SIG-M5 treated with dmso at 0.1 percent for 504 hours (cell line): ENCODE measurements at regions not wholly inside any gene's neighbourhood (a gene's known extent, or its start where the extent isn't known, plus 50 kb on each side); places are given as distances from the start of the nearest gene placed in this dataset.
"Not testable (repeated sequence)": the region's sequence is repeated elsewhere in the genome, so short reads cannot be mapped to it uniquely, and the experiment has no call there.

Experiments used
- DNase-seq: peaks from one replicate; lab custom pipeline; 2025; ENCODE audit not compliant: unreplicated experiment; lab: John Stamatoyannopoulos, UW

DNA sequence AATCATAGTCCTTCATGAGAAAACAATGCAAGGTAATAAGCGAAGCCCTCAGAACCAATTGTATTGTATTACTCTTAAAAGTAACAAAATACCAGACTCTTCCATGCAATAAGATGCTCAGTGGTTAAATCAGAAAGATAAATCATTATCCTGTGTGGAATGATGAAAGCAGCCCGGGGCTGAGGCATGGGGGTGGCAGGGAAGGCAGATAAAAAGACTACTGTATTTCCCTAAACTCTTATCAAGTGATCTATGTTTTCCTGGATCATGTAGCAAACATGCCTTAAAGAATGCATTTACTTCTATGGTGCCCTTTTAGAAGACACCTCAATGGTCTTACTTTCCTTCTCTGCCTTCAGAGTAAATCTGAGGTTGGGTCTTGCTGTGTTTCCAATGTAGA is 105.6 kb upstream of the DAPK1 start:
- DNase-seq, result no peak

DNA sequence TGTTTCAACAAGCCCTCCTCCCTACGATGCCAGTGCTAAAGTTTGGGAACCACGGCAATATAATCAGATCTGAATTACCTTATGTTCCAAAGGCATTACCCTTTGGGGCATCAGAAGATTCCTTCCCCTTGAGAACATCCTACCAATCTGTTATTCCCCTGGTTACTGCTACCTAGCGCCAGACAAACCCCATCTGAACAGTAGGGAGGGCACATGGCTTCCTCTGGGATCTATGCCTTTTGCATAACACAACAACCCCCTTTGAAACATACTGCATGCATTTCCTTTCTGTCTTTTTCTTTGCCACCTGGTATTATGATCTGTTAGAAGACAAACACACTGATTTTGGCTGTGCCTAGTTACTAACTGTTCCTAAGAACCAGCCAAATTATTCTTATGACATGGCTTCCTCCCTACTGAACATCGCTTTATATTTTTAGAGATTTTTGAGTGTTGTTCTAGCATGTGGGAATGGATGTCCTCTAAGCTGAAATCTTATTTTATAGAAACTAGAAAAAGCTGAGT is 103.9 kb upstream of the DAPK1 start:
- no peak for DNase-seq

- no peak for DNase-seq
Observed at GRCh38 chr9:87395804-87396479, 101.7 kb upstream of the DAPK1 start.

DNA sequence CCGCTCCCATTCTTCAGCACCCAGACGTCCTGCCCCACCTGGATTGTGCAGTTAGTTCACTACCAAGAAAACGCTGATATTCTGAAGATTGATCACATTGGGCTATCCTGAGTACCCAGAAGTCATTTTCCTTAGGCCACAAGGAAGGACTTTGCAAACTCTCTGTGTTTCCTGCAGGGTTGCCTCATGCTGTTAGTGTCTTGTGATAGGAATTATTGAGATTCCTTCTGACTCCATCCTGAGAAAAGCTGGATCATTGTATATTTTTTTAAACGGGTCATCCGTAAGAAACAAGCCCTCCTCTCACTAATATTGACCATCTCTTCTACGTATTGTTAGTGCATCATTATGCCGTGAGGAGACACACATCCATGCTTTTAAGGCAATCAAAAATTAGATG is 96.0 kb upstream of the DAPK1 start:
- no peak for DNase-seq

- DNase-seq, result no peak
Observed at GRCh38 chr9:87402537-87402936, 95.1 kb upstream of the DAPK1 start.

DNA sequence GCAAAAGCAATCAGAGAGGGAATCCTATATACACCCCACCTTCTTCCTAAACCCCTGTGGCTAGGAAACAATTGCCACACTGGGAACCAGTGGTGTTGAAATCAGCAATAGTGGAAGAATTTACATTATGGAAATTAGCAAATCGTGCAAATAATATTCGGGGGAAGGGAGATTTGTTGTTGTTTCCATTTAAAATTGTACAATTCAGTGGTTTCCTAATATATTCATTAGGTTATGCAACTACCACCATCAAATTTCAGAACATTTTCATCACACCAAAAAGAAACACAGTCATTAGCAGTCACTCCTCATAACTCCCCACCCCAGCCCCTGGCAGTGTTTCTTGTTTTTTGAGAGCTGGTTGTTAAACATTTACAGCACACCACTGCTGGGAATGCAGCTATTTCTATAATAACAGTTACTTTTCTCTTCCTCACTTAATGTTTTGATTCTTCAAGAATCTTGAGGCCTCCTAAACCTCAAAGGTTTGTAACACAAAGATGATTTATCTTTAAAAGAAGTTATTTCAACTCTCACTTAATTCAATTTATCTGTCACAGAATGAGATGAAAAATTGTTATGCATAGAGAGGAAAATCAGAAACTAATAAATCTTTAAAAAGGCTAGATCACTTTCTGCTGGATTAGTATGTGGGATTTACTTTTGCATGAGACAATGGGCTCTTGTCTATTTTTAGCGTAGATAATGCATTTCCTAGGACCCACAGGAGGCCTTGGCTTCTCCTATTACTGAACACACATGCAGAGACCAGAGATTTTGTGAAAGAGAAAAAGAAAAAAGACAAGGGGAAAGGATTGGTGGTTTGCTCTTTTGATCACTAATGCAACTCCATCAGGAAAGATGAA is 91.8 kb upstream of the DAPK1 start:
- no peak for DNase-seq

GRCh38 chr9:87406543-87407166 is 91.0 kb upstream of the DAPK1 start:
- DNase-seq, result peak; percentile 41

DNA sequence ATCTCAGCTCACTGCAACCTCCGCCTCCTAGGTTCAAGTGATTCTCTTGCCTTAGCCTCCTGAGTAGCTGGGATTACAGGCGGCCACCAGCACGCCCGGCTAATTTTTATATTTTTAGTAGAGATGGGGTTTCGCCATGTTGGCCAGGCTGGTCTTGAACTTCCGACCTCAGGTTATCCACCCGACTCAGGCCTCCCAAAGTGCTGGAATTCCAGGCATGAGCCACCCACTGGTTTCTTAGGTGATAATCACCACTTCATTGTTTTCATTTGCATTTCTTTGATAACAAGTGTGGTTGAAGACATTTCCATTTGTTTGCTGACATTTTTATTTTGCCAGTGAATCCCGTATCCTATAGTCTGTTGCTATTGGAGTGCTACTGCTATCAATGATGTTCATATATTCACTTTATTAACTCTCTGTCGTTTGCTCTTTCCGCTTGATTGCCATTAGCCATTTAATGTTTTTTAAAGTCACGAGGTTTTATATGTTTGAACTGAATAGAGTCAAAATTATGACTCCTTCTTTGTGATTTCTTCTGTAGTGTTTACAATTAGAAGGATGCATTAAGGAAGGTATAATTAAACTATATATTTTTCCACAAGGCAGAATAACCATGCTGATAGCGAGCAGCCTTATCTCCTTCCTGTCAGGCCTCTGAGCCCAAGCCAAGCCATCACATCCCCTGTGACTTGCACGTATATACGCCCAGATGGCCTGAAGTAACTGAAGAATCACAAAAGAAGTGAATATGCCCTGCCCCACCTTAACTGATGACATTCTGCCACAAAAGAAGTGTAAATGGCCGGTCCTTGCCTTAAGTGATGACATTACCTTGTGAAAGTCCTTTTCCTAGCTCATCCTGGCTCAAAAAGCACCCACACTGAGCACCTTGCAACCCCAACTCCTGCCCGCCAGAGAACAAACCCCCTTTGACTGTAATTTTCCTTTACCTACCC is 87.3 kb upstream of the DAPK1 start:
- DNase-seq, result not testable (repeated sequence)

DNA sequence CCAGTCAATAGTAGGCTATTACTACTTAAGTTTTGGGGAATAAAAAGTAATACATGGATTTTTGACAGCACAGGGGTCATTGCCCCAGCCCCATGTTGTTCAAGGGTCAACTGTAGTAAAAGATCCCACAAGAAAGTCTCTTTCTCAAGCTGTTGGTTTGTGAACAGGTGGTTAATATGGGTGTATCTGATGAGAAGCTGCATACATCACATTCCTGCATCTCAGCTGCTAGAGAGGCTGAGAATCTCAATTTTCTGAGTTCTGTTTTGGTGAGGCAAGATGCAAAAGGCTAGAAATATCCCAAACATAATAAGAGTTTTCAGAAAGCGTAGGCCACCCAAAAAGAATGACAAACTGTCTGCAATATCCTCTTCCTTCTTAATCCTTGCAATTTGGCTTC is 76.8 kb upstream of the DAPK1 start:
- DNase-seq, result no peak

DNA sequence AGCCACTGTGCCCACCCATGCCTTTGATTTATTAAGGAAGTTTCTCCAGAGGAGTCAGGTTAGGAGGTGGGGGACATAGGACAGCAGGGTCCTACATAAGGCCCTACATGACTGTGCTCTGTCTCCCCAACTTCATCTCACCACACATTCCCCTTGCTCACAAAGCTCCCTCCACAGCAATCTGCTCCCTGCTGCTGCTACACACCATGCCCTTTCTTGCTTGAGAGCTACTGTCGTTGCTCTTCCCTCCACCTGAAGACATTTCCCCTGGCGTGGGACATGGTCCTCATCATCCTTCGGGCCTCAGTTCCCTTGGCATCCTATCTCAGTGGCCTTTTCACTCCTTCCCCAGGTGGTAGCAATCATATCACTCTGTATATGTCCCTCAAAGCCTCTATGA is 75.9 kb upstream of the DAPK1 start:
- DNase-seq, result no peak

GRCh38 chr9:87422999-87423398 is 74.7 kb upstream of the DAPK1 start:
- DNase-seq, result peak; percentile 15

DNA sequence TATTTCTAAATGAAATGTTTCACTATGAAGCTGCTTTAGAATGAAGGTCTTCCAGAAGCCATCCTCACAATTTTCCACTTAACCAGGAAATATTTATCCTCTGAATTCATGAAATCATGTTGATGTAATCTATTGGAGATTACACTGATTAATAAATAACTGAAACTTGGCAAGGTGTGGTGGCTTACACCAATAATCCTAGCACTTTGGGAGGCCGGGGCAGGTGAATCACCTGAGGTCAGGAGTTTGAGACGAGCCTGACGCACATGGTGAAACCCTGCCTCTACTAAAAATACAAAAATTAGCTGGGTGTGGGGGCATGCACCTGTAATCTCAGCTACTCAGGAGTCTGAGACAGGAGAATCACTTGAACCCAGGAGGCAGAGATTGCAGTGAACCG is 73.8 kb upstream of the DAPK1 start:
- DNase-seq, result not testable (repeated sequence)

- peak; percentile 22 for DNase-seq
Observed at GRCh38 chr9:87425202-87425601, 72.5 kb upstream of the DAPK1 start.

DNA sequence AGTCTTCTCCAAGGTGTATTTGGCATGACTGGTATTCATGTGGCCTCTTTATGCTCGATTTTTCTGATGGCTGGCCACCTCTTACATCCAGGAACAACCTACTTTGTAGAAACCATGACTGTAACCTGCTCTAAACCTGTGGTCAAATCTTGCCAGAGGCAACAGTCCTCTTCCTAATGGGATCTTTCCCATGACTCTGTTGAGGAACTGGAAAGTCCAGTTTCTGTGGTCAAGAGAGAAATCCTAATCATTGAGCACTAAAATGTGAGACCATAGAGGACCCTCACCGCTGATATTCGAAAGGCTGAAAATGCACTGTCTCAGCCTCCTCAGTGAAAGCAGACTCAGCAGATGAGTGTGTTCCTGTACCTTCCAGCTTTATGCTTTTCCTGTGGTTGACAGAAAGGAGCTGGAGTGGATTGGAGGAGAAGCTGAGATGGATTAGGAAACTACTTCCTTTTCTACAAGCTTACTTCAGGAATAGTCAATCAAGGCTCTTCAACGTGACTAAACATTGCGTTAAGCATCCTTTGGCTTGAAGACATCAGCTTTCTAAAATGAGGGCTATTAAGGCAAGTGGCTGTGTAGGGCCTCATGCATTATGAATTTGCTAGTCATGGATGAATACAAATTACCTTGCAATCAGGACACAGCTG is 69.7 kb upstream of the DAPK1 start:
- no peak for DNase-seq

DNA sequence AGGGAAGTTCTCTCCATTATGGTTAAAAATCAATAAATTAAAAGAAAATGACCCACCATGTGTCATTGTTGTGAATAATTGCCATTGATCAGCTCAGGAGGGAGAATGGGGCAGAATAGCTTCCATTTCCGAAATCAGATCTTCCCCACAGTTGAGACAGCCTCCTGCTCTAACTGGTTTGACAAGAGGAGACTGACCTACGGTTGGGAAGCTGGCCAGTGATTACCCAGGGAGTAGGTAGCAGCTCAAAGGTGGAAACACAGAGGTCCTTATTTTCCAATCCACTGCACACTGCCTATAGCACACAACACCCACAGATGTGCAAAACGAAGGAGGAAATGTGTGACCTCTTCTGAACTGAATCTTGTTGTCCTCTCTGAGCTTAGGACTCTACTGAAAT is 69.0 kb upstream of the DAPK1 start:
- DNase-seq, result peak; percentile 18

DNA sequence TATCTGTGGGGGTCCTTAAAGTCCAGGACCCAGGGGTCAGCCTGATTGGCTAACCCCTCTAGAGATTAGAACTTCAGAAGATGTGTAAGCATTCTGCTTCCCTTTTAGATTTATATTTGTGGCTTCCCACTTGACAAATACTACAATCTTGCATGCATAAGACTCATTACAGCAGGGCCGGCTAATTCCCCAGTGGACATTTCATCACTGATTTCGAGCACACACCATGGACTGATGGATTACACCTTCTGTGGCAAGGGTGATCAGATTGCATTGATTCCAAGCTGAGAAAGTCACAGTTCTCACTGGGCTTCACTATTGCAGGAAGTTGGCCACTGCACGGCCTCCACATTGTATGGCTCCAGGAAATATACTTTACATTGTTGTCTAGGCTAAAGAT is 65.8 kb upstream of the DAPK1 start:
- no peak for DNase-seq

DNA sequence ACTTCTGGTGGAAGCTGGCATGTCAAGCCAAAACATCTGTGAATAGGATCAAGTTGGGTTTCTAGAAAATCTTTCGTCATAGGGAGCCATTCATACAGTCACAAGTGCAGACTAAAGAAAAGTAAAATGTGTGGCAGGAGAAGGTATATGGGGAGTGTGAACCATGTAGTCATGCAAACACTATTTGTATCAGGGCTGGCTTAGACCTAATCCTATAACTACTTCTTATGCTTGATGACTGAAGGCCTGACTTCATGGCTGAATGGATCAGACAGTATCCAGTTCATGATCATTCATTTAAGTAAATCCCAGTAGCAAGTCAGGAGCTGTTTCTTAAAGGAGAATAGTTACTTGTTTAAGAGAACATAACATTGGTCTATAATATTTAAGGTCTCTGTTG is 63.8 kb upstream of the DAPK1 start:
- no peak for DNase-seq

DNA sequence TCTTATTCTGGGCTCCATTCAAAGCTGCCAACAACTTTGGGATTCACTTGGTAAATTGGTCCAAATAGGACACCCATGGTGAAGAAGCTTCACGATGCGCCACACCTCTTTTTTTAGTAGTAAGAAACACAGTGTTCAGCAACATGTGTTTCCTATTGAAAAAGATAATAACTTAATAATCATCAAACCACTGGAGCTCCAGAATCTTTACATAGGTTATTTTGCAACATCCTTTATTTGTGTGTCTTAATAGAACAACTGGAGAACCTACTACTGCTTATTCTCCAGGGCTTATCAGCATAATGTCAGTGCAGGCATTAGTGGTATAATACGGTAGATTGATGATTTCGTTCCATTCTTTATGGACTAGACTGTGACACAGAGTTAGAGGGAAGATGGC is 63.3 kb upstream of the DAPK1 start:
- no peak for DNase-seq

DNA sequence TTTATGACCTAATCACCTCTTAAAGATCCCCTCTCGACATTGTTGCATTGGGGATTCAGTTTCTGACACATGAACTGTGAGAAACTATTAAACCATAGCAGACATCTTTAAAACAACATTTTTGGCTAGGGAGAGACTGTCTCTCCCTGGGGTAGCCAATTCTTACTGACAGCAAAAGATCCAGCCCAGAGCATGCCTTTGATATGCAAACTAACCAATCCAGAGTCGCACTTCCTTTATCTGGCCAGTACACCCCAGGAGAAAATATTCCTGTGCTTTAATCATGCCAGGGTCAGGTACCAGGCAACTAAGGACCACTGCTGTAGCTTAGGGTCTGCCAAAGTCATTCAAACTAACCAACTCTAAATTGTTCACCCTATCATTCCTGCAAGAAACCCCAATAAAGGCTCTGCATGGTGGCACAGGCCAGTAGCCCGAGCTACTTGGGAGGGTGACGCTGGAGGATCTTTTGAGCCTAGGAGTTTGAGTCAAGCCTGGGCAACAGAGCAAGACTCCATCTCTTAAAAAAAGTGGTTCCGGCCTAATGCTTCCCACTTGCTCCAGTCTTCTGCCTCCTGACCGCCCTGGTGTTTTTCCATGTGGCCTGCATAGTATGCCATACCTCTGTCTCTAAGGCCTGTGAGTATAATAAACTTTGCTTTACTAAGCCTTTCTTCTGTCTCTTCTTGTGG is 62.3 kb upstream of the DAPK1 start:
- DNase-seq, result no peak

- DNase-seq, result no peak
Observed at GRCh38 chr9:87436716-87437115, 61.0 kb upstream of the DAPK1 start.
